Stimulated activated CD8-positive, alpha-beta memory T cell treated with anti-CD3 and anti-CD28 coated beads, Interleukin-12 subunit alpha, Interleukin-12 subunit beta, amount 100 ng/mL, for 24 hours (primary cell): ENCODE measurements at regions not wholly inside any gene's neighbourhood (a gene's known extent, or its start where the extent isn't known, plus 50 kb on each side); places are given as distances from the start of the nearest gene placed in this dataset.

Source experiments
- DNase-seq: peaks from one replicate; pipeline ENCODE4 v3.0.0-alpha.2; 2020; ENCODE audit errors: extremely low read depth

GRCh38 chr9:120009856-120010255 lies 570.1 kb downstream of the CDK5RAP2 start:
- no peak for DNase-seq

DNA sequence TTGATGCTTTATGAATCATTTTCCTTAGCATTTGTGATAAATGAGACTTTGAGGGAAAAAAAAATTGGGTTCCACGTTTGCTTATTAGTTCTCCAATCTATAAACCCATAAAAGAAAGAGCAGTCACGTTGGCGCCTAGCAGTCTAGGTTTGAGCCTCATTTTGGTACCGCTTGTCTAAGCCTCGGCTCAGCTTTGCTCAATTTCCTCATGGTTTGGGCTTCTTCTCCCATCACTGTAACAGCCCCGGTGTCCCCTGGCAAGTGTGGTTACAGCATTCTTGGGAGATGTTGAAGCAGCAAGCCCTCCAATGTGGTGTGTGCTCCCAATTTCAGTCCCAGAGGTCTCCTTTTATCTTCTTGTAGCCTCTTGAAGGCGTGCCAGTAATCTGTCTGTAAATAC lies 578.4 kb downstream of the CDK5RAP2 start:
- DNase-seq: no peak

- DNase-seq: no peak
Measured at GRCh38 chr9:119998614-119999013, 581.4 kb downstream of the CDK5RAP2 start.

DNA sequence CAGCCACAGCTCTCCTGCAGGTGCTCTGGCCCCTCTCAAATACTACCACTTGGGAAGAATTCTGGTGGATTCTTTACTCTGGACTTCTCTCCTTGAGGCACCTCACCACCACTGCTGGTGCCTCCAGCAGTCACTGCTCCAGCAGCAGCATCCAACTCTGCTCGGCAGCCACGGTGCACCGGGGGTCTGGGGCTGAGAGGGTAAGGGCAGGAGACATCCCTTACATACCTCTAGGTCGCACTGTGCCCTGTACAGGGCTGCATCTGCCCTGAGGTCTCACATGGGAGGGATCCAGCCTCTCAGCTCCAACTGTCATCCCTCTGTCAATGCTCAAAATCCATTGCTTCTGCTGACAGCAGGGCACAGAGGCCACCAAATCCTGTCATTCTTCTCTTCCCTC lies 588.2 kb downstream of the CDK5RAP2 start:
- no peak for DNase-seq

GRCh38 chr9:119986713-119987112 lies 593.3 kb downstream of the CDK5RAP2 start:
- DNase-seq: no peak

DNA sequence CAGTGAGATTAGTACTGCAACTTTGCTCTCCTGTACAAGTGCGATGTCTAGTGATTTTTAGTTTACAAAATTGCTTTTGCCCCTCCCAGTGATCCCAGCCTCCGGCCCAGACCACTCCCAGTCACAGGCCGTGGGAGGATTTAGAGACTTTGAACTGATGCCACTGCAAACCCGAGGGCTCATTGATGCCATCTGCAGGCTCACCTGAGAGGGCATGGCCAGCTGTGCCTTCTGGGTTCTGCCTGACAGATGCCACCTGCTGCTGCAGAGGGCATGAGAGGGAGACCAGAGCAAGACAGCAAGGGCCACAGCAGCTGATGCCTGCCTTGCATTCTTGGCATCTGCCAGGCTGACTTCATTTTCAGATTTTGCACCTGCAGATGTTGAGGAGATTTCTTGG lies 593.8 kb downstream of the CDK5RAP2 start:
- no peak for DNase-seq

DNA sequence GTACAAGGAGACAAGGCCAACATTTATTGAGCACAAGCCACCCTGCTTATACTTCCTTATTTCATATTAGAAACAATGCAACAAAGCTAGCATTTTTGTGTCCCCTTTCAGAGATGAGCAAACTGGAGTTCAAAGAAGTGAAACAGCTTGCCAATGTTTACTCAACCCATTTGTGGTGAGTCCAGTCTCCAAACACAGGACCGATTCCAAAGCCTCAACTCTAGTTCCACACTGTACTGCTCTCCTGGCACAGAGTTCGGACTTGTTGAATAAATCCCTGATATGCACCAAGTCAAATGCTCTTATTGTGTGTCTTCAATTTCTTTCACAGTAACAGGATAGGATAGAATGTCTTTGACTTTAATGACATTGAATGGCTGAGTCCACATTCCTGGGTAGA lies 604.8 kb upstream of the BRINP1 start:
- no peak for DNase-seq

GRCh38 chr9:119968836-119969707 lies 599.8 kb upstream of the BRINP1 start:
- no peak for DNase-seq

DNA sequence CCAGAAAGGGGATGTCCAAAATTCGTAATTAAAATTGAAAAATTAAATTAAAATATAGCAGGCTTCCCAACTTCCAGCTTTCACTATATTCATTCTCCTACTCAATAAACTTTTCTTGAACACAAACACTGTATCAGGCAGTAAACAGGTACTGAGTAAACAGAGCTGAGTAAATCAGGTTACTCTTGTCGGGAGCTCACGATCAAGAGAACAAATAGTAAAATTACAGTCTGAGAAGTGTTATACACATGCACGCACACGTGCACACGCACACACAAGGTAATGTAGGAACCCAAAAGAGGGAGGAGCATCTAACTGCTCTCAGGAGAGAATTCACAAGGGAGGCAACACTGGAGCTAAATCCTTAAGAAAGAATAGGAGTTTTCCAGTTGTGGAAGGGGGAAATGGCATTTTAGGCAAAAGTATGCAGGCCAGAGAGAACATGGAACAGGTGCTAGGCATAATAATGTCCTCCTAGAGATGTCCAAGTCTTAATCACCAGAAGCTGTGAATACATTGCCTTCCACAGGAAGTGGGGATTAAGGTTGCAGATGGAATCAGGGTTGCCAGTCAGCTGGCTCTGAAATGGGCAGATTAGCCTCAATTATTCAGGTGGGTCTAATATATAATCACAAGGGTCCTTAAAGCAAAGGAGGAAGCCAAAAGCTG lies 598.8 kb upstream of the BRINP1 start:
- no peak for DNase-seq

- no peak for DNase-seq
Measured at GRCh38 chr9:119963798-119964372, 594.6 kb upstream of the BRINP1 start.

DNA sequence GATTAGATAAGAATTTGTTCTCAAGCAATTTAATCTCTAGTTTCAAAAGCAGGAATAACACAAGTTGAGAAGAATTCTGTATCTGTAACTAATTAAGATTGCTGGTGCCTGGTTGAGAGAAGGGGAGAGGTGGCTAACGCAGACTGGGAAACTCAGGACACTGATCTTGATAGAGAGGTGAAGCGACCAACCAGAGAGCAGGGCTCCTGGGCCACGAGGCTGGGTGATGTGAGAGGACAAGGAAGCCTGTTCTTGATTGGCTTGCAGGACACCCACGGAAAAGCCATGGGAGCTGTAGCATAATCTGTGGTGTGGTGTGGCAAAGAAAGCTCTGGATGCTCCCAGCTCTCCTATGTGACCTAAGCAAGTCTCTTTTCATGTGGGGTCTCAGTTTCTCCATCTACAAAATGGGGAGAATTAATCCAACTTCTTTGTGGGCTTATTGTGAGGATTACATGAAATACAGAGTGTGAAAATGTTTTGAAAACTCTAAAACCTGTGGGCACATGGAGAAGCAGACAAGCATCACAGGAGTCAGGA lies 594.1 kb upstream of the BRINP1 start:
- no peak for DNase-seq

GRCh38 chr9:119961774-119962424 lies 592.7 kb upstream of the BRINP1 start:
- no peak for DNase-seq

DNA sequence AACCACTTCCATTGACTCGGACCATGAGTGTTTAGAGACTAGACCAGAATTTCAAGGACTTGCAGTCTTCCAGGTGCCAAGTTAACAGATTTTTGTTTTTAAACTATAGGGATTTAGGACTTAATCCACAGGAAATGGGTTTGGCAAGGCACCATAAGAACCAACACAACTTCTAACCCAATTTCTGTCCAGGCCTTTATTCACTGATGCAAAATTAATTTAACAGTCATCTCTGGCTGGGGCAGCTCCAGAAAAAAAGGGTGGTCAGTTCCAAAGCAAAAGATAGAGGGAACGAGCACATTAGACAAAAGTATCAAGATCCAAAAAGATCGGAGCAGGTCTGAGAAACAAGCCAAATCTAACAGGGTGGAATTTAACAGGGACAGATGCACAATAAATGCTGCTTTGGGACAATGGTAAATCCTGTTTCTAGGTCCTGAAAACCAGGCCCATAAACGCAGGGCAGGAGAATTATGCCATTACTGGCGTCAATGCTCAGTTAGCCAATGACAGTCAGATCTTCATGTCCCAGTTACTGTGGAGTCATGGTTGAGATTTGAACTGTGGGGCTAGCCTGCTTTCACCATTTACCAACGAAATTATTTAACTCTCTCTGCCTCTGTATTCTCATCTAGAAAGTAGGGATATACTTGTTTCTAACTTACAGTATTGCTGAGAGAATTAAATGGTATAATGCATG lies 590.8 kb upstream of the BRINP1 start:
- DNase-seq: no peak

- no peak for DNase-seq
Measured at GRCh38 chr9:119956111-119956510, 586.9 kb upstream of the BRINP1 start.

DNA sequence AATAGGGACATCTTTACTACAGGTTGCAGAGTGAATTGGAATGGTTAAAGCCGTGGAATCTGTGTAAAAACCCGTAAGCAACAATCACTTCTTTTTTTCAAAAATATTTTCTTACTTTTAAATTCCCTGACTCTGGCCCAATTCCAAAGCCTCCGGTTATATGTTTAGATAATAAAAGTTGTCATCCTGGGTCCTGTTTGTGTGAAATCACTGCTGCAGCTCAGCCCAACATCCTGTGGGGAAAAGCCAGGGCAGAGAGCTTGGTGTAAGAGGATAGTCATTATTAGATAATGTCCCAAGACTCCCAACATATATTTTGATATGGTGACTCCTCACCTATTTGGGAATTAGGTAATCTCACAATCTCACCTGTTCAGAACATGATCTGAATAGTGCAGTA lies 586.0 kb upstream of the BRINP1 start:
- DNase-seq: no peak

GRCh38 chr9:119951591-119951990 lies 582.4 kb upstream of the BRINP1 start:
- DNase-seq: no peak

GRCh38 chr9:119951090-119951489 lies 581.9 kb upstream of the BRINP1 start:
- DNase-seq: no peak

GRCh38 chr9:119945686-119946085 lies 576.5 kb upstream of the BRINP1 start:
- DNase-seq: no peak

GRCh38 chr9:119941091-119941490 lies 571.9 kb upstream of the BRINP1 start:
- no peak for DNase-seq

- no peak for DNase-seq
Measured at GRCh38 chr9:119938871-119939270, 569.6 kb upstream of the BRINP1 start.

DNA sequence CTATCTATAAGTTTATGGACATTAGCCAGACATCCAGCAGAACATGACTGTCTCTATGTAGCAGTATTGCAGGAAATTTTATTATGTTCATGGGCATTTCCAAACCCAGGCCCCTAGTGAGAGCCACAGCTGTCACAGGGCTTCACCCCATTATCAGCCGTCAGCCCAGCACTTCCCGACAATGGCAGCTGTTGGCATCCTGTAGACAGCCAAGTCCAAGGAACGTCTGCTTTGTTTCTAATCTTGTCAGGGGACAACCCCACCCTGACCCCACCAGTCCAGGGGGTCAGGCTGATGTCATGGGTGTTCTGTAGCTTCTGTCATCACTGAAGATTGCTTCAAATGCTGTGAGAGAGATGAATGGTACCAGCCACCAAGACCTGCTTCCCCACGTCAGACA lies 565.3 kb upstream of the BRINP1 start:
- DNase-seq: no peak

DNA sequence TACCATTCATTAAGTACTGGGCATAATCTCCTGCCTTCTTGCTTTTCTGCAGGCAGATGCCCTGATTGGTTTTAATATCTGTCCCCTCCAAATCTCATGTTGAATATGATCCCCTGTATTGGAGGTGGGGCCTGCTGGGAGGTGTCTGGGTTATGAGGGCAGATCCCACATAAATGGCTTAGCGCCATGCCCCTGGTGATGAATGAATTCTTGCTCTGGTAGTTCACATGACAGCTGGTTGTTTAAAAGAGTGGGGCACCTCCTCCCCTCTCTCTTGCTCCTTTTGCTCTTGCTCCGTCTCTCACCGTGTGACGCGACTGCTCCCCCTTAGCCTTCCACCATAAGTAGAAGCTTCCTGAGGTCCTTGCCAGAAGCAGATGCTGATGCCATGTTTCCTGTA lies 564.0 kb upstream of the BRINP1 start:
- DNase-seq: no peak
